ENCODE measurements at regions not wholly inside any gene's neighbourhood (a gene's known extent, or its start where the extent isn't known, plus 50 kb on each side); places are given as distances from the start of the nearest gene placed in this dataset.

DNA sequence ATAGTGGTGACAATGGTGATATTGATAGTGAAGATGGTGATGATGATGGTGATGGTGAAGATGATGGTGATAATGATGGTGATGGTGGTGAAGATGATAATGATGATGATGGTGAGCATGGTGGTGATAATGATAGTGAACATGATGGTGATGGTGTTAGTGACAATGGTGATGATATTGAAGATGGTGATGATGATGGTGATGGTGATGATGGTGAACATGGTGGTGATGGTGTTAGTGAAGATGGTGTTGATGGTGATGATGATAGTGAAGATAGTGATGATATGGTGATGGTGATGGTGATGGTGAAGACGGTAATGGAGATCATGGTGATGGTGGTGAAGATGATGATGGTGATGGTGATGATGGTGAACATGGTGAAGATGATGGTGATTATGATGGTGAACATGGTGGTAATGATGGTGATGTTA, 259.2 kb downstream of the MATN1 start:
- no peak for TF ChIP-seq POLR2AphosphoS5 (IDR thresholded peaks at IDR 0.05)
- TF ChIP-seq, protein P1, sequence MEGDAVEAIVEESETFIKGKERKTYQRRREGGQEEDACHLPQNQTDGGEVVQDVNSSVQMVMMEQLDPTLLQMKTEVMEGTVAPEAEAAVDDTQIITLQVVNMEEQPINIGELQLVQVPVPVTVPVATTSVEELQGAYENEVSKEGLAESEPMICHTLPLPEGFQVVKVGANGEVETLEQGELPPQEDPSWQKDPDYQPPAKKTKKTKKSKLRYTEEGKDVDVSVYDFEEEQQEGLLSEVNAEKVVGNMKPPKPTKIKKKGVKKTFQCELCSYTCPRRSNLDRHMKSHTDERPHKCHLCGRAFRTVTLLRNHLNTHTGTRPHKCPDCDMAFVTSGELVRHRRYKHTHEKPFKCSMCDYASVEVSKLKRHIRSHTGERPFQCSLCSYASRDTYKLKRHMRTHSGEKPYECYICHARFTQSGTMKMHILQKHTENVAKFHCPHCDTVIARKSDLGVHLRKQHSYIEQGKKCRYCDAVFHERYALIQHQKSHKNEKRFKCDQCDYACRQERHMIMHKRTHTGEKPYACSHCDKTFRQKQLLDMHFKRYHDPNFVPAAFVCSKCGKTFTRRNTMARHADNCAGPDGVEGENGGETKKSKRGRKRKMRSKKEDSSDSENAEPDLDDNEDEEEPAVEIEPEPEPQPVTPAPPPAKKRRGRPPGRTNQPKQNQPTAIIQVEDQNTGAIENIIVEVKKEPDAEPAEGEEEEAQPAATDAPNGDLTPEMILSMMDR (IDR thresholded peaks at IDR 0.05), result no peak
- no peak for TF ChIP-seq POLR2A (IDR thresholded peaks at IDR 0.05)
